ENCODE measurements at regions not wholly inside any gene's neighbourhood (a gene's known extent, or its start where the extent isn't known, plus 50 kb on each side); places are given as distances from the start of the nearest gene placed in this dataset.
A peak's percentile ranks its signal among the peaks of the same experiment; 100 is the strongest.
"Not testable (repeated sequence)": the region's sequence is repeated elsewhere in the genome, so short reads cannot be mapped to it uniquely, and the experiment has no call there.

- DNase-seq (ENCODE audit: low spot score), result no peak
These were observed 980.1 kb downstream of the KCNMA1 start for GRCh38 chr10:76657337-76658012.

GRCh38 chr10:76651154-76651553, 986.5 kb downstream of the KCNMA1 start:
- no peak for DNase-seq (ENCODE audit: low spot score)

GRCh38 chr10:76649723-76650127, 987.9 kb downstream of the KCNMA1 start:
- peak; percentile 86 for DNase-seq (ENCODE audit: low spot score)

- no peak for DNase-seq (ENCODE audit: low spot score)
These were observed 988.4 kb downstream of the KCNMA1 start for GRCh38 chr10:76649254-76649653.

- no peak for DNase-seq (ENCODE audit: low spot score)
These were observed 990.3 kb downstream of the KCNMA1 start for GRCh38 chr10:76647301-76647700.

GRCh38 chr10:76645341-76645740, 992.3 kb downstream of the KCNMA1 start:
- DNase-seq (ENCODE audit: low spot score), result no peak

GRCh38 chr10:76644476-76644875, 993.1 kb downstream of the KCNMA1 start:
- no peak for DNase-seq (ENCODE audit: low spot score)

GRCh38 chr10:76643511-76643911, 994.1 kb downstream of the KCNMA1 start:
- DNase-seq (ENCODE audit: low spot score), result peak; percentile 40

- no peak for DNase-seq (ENCODE audit: low spot score)
These were observed 995.2 kb downstream of the KCNMA1 start for GRCh38 chr10:76642358-76642757.

- DNase-seq (ENCODE audit: low spot score), result no peak
These were observed 996.4 kb downstream of the KCNMA1 start for GRCh38 chr10:76641215-76641614.

GRCh38 chr10:76640806-76641205, 996.8 kb downstream of the KCNMA1 start:
- no peak for DNase-seq (ENCODE audit: low spot score)

GRCh38 chr10:76632767-76633051, 1004.9 kb downstream of the KCNMA1 start:
- DNase-seq (ENCODE audit: low spot score), result no peak

- DNase-seq (ENCODE audit: low spot score), result no peak
These were observed 1005.5 kb downstream of the KCNMA1 start for GRCh38 chr10:76631884-76632766.

GRCh38 chr10:76631036-76631670, 1006.5 kb downstream of the KCNMA1 start:
- DNase-seq (ENCODE audit: low spot score), result no peak

GRCh38 chr10:76628801-76629200, 1008.8 kb downstream of the KCNMA1 start:
- no peak for DNase-seq (ENCODE audit: low spot score)

- DNase-seq (ENCODE audit: low spot score), result no peak
These were observed 1011.2 kb downstream of the KCNMA1 start for GRCh38 chr10:76626386-76626785.

- no peak for DNase-seq (ENCODE audit: low spot score)
These were observed 1013.1 kb downstream of the KCNMA1 start for GRCh38 chr10:76624470-76624869.

- no peak for DNase-seq (ENCODE audit: low spot score)
These were observed 1015.6 kb downstream of the KCNMA1 start for GRCh38 chr10:76621886-76622620.

GRCh38 chr10:76618641-76619040, 1019.0 kb downstream of the KCNMA1 start:
- no peak for DNase-seq (ENCODE audit: low spot score)

- DNase-seq (ENCODE audit: low spot score), result no peak
These were observed 1019.4 kb downstream of the KCNMA1 start for GRCh38 chr10:76618171-76618570.

- DNase-seq (ENCODE audit: low spot score), result not testable (repeated sequence)
These were observed 1020.9 kb downstream of the KCNMA1 start for GRCh38 chr10:76616666-76617065.

- DNase-seq (ENCODE audit: low spot score), result no peak
These were observed 1022.6 kb downstream of the KCNMA1 start for GRCh38 chr10:76615049-76615448.

Data from AG20443 (cell line).